Medulla oblongata (tissue), 1 donor: ENCODE measurements at regions not wholly inside any gene's neighbourhood (a gene's known extent, or its start where the extent isn't known, plus 50 kb on each side); places are given as distances from the start of the nearest gene placed in this dataset.

Experiments
- DNase-seq: peaks from one replicate; pipeline ENCODE4 v3.0.0-alpha.2; 2015; ENCODE audit errors: extremely low spot score

DNA sequence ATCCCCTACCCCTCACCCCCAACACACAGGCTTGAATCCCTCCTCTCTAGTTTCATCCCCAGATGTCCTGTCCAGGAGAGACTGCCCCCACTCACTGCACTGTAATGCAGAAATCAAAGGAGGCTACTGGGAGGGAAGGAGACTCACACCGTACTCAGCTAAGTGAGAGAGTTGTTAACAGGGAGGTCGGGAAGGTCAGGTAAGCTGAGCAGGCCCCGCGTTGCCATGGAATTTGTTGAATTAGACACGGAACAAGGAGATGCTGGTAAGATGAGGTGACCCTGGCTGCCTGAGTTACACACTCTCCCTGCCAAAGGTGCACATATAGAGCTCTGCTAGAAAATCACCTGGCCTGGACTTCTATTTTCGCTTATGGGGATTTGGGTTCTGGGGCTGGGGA lies 197.9 kb downstream of the NXPE2 start:
- DNase-seq, result no peak

GRCh38 chr11:114877976-114878375 lies 199.6 kb downstream of the NXPE2 start:
- DNase-seq, result no peak

DNA sequence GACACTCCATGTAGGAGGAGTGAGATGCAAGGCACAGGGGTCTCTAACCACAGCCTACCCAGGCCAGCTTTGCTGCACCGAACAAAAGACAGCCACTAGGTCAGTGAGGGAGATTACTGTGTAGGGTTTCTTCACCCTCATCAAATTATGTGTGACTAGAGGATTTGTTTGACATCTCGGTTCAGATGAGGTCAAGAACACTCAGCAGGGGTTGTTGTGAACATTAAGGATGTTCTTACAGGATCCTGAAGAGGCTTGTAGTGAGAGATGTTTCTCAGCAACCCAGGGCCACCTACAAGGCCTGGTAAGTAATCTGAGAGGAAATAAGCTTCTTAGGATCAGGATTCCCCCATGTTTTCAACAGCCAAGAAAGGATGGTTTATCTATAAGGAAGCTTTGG lies 202.1 kb downstream of the NXPE2 start:
- DNase-seq, result no peak

DNA sequence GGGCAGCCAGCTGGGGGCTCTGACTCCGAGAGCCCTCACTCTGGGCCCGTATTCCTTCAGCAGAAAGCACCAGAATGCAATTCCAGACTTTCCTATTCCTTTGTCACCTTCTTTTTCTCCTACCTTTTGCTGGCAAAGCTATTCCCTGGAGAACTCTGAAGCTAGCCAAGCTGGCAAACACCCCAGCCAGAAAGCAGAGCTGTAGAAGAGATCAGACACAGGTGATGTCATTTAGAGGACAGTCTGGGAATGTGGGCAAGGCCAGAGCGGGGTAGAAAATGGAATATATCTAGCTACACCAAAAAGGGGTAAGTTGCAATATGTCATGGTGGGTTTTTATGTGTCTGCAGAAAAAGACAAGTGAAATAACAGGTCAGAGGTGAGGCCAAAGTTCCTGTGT lies 205.1 kb downstream of the NXPE2 start:
- no peak for DNase-seq

DNA sequence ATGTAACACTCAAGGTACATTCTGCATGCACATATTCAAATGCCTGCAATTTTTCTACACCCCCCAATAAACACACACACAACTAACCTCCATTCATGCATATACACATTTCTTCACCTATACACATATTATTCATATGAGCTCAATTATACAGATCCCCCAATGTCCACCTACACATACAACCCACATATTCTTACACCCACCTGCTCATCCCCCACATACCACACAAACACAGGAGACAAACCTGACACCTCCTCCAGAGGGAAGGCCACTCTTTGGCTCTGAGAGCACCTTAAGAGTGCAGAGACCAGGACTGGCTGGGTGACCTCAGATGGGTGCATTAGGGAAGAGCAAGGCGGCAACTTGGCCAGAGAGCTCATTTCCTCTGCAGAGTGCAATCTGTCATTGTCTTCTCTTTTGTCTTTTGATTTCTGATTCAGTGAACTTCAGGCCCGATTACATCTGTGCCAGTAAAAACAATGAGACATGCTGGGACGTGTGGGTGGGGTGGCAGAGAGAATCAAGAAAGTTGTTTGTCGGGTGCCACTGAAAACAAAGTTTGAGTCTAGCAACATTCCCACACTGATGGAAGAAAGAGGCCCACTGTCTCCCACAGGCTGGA lies 208.4 kb downstream of the NXPE2 start:
- no peak for DNase-seq

DNA sequence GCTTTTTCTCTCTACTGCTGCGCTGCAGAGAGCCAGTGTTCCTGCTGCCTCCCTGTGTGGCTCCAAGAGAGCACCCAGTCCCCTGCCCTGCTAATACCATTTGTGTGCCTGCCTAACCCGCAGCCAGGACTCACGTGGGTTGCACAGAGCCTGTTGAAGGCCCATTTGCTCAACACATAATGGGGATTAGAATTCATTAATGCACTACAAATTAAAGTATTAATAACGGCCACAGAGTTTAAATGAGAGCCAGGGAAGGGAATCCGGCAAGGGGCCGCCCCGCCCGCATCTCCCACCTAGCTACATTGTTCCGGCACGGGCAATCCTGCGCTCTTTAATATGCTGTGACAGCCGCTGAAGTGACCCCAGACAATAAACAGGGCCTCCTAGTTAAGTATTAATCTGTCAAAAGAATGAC lies 211.3 kb downstream of the NXPE2 start:
- DNase-seq, result no peak

- DNase-seq, result no peak
Observed at GRCh38 chr11:114890038-114890437, 211.7 kb downstream of the NXPE2 start.

- no peak for DNase-seq
Observed at GRCh38 chr11:114891911-114892310, 213.6 kb downstream of the NXPE2 start.

GRCh38 chr11:114892381-114893197 lies 214.3 kb downstream of the NXPE2 start:
- no peak for DNase-seq

GRCh38 chr11:114893329-114893728 lies 215.0 kb downstream of the NXPE2 start:
- no peak for DNase-seq

- no peak for DNase-seq
Observed at GRCh38 chr11:114896594-114896993, 218.3 kb downstream of the NXPE2 start.

DNA sequence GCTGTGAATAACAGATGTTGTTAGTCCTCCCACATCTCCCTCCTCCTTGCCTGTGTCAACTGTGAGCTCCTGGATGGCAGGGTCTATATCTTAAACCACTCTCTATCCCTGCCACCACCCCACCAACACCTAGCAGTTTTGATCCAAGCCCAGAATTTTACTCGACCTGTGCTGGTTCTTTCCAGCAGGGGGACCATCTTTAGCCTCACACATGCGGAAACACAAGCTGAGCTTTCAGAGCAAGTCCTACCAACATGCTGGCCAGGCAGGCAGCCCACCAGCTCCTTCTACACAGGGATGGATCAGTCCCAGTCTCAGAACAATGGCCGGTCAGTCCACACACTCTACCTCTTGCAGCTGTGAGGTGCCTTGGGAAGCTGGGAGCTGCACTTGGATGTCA lies 231.5 kb downstream of the NXPE2 start:
- DNase-seq, result no peak

- DNase-seq, result no peak
Observed at GRCh38 chr11:114912826-114913225, 234.5 kb downstream of the NXPE2 start.

DNA sequence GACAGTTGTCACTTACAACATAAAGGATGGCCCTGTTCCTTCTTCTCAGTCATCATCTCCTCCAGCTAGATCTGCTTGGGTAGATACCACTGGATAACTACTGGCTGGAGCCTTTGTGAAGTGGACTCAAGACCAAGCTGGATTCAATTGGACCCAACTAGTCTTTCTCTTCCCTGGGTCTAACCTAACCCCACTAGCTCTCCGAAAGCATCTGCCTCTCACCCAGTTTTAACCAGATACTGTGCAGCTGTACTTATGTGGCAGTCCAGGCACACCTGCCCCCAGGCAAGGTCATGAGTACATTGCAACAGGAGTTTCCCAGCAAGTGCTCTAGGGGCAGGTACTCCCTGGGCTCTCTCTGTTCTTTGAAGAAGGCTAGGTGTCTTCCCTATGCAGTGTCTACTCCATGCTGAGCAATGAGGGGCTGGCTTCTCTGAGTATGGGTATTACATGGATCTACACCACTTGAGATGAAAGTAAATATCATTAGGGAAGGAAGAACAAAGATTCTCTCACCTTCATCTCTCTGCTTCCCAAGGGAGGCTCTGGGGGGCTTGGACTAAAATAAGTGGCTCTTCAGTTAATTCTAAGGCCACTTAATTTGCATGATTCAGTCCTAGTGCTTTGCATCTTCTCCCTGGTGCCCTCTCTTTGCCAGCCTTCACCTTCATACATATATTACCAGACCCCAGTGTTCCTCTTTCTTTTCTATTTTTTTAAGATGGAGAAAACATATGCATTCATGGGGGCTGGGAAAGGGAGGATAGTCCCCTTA lies 236.1 kb downstream of the NXPE2 start:
- DNase-seq, result no peak

DNA sequence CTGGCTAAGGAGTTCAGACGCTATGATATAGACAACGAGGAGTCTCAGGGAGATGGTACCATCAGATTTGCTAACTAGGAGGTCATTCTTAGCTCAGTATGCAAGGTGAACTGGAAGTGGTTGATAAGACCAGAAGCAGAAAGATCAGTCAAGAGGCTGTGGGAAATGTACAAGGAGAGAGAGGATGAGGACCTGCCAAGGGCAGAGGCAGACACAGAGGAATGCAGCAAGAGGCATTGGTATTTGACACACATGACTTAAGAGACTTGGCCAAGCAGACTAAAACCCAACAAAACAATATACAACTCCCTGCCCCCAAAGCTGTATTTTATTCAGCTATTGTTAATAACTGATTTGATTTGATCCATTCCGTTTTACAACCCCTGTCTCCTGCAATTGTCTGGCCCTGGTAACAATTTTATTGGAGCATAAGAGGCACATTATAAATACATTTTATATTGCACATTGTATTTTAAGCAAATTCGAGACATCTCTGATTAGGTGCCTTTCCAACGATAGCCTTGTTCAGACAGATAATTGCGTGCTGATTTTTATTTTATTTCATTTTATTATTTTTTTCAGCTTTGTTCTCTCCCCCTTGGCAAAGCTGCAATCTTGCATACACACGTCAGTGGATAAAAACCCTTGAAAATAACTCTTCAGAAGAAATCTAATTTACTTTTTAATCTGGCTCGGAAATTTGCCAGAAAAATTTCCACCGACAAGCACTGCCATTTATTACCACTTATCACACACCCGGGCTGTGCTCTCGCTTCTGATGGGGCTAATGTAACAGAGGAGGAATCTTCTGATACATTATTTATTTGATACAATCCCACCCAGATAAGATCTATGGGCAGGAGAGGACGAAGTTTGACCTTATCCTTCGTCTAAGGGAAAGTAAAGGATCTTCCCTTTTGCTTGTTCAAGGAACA lies 237.8 kb downstream of the NXPE2 start:
- no peak for DNase-seq

DNA sequence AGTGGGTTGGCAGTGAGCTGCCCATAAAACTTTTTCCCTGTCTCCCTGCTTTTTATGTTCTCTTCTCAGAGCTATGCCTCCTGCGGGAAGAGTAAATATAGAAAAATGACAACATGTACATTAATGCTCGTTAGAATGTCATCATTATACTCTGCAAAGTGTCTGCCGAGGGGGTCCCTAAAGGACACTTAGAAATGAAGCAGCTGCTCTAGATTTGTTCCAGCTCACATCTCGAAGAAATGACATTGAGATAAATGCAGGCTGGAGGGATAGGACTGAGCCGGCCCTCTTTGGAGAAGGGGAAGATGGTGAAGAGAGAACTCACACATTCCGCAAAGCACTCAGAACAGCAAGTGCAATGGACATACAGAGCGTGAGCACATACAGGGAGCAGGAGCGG lies 240.0 kb downstream of the NXPE2 start:
- DNase-seq, result no peak

- DNase-seq, result no peak
Observed at GRCh38 chr11:114921697-114922096, 243.4 kb downstream of the NXPE2 start.

- DNase-seq, result no peak
Observed at GRCh38 chr11:114924042-114924441, 245.7 kb downstream of the NXPE2 start.

- DNase-seq, result no peak
Observed at GRCh38 chr11:114925591-114925990, 247.3 kb downstream of the NXPE2 start.

DNA sequence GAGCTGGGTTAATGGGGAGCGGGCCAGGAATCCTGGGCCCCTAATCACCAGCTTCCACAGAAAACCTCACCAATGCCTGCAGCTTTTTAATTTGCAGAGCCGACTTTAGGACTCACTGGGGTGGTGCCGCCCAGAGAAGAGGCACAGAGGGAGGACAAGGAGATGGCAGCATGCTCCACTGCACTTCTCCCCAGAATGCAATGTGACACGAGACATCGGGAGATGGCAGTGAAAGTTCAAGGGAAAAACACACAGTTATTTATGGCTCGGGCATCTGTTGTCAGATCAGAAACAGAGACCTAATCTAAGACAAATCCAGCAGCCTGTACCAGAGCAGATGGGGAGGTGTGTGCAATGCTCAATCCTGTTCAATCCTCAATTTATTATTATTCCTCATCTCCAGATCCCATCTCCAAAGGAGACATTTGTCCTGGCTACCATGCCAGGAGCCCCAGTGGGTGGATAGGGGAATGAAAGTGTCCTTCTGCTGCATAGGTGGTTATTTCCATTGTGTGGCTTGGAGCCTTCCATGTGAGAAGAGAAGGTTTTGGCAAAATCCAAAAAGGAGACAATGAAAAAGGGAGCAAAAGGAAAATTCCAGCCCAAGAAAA lies 250.0 kb downstream of the NXPE2 start:
- no peak for DNase-seq

DNA sequence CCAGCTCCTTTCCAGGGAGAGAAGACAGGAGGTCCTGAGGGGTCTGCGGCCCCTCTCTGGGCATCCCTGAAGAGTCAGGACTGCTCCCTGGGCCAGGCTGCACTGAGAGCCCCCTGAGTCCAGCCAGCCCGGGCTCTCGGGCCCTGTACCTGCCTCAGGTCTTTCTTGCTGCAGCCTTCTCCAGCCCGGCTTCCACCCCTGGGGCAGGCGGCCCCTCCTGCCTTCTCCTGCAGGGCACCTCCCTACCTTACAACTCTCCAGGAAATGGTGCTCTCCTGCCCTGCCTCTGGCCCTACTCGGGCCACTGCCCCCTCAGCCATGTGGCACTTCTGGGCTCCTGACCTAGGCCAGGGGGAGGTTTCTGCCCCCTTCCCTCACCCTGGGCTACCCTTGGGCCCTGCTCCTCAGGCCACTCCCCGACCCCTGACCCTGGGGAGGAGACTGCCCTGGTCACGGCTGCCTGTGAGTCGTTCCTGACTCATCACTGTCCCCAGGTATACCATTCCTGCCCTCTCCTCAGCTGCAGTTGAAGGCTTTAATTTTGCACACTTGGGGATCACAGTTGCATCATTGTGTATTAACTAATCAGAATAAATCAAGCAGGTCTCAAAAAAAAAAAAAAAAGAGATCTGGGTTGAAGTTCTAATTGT lies 251.1 kb downstream of the NXPE2 start:
- no peak for DNase-seq
